DMS79 (cell line): ENCODE measurements at regions not wholly inside any gene's neighbourhood (a gene's known extent, or its start where the extent isn't known, plus 50 kb on each side); places are given as distances from the start of the nearest gene placed in this dataset.

ENCODE experiments used
- DNase-seq: peaks from one replicate; lab custom pipeline; 2025; lab: John Stamatoyannopoulos, UW

DNA sequence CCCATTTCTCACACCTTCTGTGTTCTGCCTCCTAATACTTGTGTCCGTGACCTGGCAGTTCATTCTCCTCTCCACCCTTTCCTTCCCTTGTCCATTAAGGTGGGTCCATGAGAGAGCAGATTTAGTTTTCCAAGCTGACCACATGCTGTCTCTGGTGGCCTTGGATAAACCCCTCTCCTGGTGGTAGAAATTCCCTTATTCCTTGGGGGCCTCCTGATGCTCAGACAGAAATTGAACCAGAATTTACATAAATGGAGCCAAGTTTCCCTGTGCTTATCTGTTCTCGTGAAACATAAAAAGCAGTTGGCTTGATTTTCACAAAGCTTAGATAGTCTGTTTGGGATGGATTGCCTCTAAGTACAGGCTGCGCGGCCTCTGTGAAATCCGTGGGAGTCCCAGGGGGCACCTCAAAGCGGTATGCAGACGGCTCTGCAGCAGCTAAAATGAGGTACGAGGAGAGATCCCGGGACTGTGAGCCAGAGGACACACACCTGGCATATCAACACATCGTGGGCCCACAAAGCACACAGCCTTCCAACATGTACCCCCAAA is 101.0 kb upstream of the NMNAT3 start:
- DNase-seq = no peak

DNA sequence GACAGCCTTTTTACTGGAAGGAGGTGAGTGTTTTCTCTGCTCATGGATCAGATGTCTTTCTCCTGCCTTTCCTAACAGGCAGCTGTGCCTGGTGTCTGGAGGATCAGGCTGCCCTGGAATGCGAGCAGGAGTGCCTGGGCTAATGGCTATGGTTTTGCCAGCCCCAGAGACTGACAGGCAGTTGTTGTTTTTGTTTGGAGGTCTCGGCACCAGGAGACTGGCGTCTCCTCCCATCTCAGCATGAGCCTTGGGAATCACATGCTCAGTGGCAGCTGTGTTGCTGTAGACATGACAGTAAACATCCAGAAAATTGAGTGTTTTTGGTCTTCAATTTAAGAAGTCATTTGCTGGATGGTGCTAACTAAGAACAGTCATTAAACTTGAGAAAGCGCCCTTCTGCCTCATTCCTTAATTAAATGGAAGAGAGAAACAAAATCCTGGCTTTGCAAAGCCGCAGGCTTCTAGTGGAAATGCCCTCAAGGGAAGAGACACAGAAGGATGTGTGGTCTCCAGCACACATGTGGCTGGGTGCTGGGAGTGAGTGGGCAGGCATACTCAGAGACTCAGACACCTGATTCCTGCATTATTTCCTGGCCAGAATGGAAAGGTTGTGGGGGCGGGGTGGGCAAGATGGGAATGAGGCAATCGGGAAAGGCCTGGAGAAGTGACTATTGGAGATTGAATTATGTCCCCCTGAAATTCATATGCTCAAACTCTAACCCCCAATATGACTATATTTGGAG is 97.0 kb upstream of the NMNAT3 start:
- DNase-seq = peak; percentile 22

DNA sequence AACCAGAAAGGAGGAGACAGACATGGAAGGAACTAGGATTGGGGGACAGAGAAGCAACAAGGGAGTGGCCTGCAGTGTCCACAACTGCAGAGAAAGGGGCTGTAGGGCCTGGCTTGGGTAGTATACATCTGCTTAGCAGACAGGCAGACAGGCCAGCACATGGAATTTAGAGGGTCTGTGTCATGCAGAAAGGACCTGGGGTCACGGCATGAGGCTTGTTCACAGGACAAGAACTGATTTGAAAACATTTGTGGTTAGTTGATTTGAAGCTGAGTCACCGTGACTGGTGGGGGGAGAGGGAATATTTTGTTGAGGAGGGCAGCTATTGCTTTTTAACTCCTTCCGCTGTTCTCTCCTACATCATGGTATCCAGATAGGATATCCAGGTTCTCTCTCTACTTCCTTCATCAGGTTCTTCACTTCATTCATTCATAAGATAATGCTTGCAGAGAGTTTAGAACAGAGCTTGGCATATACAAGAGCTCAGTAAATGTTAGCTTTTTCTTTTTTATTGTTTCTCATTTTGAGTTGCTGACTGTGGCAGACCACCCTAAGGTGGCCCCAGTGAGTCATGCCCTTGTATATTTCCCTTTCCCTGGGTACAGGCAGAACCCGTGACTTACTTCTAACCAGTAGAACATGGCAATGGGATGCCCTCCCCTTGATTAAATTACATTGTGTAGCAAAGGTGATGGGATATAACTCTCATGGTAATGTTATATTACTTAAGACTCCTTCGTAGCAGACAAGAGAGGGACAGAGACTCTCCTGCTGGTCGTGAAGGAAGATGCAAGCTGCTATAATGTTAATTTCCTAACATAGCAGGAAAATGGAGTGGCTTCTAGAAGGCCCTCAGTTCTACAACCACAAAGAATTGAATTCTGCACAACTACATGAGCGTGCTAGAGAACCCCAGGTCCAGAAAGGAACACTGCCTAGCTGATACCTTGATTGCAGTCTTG is 95.0 kb upstream of the NMNAT3 start:
- no peak for DNase-seq

DNA sequence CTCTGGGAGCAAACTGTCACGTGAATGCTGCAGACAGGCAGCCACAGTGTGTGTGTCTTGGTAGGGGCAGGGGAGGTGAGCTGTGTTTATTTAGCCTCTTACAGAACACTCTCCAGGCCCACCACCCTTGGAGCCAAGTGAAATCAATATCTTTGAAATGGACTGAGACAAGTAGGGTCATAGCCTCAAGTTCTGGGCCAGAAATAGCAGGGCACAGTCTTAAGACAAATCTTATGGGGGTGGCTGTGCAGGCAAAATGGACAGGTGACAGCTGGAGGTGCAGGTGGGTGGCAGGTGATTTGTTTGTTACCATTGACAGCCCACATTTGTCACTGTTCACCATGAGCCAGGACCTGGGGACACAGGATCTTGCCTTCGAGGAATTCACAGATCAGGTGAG is 93.6 kb upstream of the NMNAT3 start:
- DNase-seq = no peak

DNA sequence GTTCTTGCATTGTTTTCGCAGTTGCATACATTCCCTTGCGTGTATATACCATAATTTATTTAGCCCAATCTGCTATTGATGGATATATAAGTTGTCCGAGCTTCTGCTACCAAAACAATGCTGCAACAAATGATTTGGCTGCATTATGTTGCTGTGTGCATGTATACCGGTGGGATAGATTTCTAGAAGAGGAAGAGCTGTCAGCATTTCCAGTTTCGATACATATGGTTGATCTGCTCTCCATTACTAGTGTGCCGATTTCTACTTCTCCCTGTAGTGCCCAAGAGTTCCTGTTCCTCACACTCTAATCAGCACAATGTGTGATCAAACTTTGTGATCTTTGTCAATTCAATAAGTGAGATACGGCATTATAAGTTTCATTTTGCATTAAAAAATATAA is 92.8 kb upstream of the NMNAT3 start:
- no peak for DNase-seq

DNA sequence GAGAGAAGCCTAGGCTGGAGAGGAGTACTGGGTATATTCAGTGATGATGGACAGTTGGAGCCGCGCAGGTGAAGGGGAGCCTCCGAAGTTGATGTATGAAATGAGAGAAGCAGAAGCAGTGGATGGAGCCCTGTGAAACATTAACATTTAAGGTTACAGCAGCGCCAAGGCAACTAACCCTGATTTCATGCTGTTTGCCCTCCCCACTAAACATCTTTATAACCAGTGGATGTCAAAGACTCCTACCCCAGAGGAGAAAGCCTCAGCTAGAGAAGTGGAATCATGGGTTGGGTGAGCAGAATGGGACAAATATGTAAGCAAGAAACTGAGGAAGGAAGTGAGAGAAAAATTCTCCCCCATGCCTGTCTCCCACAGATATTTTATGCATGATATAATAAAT is 92.0 kb upstream of the NMNAT3 start:
- DNase-seq = no peak

DNA sequence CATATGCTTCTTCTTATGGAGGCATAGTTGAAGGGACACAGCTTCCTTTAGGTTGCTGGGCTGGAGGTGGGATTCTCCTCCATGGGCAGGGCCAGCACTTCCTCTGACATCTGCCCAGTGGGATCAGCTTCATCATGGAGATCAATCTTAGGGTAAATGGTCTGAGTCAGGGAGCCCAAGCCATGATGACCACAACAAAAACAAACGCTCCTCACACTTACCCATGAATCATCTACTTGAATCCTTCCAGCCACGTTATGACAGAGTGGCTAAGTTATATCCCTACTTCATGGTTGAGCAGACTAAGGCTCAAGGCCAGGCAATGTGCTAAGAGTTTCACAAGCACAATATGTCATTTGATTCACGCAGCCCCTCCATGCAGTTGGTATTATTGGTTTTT is 87.2 kb upstream of the NMNAT3 start:
- no peak for DNase-seq

DNA sequence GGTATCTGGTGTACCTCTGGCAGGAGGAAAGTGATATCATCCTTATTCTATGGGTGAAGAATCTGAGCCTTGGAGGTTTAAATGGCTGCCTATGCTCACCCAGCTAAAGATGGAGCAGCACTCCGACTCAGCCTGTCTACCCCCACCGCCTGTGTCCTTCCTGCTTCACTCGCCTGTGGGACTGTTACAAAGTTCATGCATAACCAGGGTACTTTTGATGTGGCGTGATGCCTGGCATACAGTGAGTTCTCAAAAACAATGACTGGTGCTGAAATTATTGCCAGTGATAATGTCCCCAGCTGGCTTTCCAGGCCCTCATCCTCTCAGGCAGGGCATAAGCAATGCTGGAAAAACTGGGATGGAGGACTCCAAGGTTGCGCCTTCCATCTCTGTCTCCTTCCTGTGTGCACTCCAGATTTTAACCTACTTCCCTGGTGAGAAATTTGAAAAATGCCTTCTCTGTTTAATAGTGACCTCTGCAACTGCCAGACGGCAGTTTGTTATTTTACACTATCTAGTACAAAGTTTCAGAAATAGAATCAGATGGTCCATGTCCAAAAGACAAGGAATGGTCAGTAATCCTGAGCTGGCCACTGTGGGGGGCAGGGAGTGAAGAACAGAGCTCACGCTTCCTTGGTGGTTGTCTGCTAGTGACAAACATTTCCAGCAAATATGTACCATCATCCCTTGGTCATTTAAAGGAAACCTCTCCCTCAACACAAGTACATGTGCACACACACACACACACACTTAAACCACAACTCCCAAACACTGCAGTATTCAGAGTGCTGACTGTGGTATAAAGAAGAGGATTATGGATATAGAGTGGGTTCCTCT is 86.5 kb upstream of the NMNAT3 start:
- DNase-seq = peak; percentile 39

DNA sequence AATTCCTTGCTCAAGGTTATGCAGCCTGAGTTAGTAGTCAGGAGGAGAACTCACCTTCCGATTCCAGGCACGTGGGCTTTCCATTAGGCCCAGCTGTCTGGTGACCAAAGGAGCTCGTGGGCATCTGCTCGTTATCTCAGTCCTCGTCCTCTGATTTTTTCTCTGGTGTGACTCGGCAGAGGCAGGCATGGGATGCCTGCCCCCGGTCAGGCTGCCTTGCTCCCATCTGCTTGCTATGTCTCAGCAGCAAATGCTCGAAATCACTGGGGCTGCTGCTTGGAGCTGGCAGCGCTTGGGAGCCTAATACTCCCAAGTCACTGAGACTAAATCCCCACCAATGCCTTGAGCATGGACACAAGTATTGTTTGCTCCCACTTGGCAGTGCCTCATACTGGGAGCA is 84.5 kb upstream of the NMNAT3 start:
- no peak for DNase-seq

DNA sequence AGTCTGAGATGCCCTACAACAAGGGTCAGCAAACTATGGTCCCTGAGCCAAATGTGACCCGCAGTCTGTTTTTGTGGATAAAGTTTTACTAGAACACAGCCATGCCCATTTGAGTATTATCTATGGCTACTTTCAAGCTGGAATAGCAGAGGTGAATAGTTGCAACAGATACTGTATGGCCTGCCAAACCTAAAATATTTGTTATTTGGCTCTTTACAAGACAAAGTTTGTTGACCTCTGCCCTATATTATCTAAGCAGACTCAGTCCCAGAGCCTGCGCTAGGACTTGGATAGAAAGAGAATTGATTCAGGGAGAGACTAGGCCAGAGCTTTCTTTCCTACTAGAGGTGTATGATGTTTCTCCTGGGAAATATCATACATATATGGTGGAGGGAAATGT is 81.7 kb upstream of the NMNAT3 start:
- DNase-seq = no peak

DNA sequence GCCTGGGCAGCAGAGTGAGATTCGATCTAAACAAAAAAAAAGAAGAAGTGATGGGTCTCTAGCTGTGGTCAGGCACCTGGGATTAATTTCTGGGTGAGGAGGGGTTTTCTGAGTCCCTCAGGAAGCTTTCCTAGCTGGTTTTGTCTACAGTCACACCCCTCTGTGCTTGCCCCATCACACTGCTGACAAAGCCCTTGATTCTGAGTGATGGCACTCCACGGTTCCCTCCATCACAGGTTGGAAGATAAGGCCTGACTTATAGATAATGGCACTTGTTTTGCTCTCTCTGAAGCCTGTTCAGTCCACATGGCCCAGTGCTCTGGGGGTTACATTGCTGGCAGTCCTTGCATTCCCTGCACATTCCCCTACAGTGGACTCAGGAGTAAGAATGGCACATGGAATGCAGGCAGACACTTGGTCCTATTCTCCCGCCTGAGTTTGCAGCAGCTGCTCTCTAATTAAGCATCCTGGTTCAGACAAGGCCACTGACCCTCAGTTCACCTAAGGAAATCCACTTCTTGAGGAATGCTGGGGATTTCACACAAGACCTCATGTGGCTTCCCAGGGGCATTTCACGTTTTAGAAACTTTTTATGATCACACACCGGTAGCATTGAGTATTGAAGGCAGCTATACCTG is 81.0 kb upstream of the NMNAT3 start:
- no peak for DNase-seq

DNA sequence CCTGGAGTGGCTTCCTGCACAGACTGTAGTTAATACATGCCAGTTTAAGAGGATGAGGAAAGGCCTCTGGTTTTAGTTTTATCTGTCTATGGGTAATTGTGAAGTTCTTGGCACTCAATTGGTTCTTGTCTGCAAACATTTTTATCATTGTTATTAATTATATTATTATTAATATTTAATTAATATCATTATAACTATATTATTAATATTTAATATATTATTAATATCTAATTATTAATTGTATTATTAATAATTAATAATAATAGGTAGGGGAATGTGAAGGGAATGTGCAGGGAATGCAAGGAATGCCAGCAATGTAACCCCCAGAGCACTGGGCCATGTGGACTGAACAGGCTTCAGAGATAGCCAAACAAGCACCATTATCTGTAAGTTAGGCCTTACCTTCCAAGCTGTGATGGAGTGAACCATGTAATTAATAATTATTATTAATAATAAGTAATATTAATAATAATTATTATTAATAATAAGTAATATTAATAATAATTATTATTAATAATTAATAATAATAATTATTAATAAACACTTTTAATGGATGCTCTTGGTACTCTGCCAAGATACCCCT is 79.8 kb upstream of the NMNAT3 start:
- no peak for DNase-seq

DNA sequence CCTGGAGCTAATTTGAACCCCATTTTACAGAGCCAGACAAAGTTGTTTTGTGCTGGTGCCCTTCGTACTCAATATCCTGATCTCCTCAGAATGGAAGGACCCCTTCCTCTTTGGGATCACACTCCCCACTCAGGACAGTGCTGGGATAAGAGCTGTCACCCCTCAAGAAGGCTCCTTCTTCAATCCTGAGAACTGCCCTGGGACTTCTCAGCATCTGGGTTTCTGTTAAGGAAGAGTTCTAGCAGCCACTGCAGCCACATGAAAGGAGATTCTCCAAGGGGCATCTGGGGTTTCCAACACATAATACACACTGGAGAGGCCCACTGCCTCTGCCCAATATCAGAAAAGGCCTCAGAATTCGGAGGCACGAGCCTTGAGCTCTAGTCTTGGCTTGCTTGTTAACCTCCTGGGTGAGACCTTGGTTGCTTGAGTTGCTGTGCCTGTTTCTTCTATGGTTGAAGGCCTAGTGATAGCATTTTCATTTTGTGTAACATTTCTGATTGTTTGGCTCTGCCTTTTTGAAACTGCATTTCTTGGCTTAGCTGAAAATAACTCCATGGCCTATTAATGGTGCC is 78.8 kb upstream of the NMNAT3 start:
- no peak for DNase-seq

DNA sequence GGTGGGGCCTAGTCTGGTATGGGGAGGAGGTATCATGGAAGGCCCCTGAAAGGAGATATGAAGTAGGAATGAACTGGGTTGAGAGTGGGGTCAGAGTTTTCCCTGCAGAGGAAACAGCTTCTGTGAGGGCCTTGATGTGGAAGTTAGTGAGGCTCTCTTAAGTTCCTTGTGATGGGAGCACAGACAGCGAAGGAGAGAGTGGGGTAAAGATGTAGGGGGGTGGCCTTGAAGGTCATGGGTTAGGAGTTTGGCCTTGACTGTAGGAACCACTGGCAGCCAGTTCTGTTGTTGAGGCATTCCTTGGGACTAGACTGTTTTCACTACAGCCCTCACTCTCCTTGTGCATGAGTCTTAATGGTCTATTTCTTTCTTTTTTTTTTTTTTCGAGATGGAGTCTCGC is 77.8 kb upstream of the NMNAT3 start:
- DNase-seq = no peak

DNA sequence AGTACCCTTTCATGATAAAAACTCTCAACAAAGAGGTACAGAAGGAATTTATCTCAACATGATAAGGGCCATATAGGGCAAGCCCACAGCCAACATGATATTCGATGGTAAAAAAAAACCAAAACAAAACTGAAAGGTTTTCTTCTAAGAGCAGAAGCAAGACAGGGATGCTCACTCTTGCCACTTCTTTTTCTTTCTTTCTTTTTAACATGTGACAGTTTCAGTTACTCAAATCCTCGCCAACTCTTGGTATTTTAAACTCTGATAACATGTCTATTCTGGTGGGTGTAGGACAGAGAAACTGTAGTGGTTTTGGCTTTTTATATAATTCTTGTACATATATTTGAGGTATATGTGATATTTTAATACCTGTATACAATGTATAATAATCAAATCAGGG is 74.0 kb upstream of the NMNAT3 start:
- DNase-seq = no peak

DNA sequence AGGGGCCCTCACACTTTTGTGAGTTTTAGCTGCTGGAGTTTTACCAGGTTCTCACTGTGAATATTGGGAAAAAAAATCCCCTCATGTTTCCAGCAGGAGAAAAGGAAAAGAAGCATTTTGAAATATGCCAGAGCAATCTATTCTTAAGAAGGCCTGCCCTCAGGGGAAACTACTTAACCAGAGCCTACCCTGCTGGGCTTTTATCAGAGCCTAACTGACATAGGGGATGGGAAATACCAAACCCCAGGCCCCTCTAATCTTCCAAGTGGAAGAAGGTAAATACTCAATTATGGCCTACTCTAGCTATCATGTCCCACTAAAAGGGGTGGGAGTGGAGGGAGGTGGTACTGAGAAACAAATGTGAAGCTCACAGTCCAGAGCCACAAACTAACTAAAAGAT is 68.7 kb upstream of the NMNAT3 start:
- no peak for DNase-seq

DNA sequence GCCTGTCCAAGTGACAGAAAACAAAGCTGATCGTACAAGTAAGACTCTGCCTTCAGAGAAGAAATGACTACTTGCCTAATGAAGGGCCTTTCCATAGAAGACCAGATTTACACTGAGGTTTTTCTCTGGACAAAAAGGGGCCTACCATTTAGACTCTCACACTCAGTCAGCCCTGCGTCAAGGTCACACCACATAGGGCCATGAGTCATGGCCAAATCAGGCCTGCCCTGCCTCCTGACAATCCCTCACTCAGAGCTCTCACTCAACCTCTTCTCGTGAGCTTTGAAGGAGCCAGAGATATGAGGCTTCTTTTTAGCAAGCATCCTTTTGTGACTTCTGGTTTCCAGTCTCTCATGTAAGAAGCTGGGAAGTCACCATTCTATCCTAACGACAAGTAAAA is 68.1 kb upstream of the NMNAT3 start:
- DNase-seq = no peak

DNA sequence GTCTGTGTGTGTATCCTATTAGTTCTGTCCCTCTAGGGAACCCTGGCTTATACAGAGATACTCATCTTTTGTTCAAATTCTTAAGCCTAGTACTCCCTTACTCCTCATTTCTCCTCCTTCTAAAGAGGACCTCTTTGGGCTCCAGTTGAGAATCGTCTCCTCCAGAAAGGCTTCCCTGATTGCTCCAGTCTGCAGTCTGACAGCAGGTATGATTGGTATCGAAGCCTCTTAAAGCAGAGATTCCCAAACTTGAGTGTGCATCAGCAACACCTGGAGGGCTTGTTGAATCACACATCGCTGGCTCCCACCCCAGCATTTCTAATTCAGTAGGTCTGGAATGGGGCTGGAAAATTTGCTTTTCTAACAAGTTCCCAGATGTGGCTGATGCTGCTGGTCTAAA is 60.9 kb upstream of the NMNAT3 start:
- no peak for DNase-seq

DNA sequence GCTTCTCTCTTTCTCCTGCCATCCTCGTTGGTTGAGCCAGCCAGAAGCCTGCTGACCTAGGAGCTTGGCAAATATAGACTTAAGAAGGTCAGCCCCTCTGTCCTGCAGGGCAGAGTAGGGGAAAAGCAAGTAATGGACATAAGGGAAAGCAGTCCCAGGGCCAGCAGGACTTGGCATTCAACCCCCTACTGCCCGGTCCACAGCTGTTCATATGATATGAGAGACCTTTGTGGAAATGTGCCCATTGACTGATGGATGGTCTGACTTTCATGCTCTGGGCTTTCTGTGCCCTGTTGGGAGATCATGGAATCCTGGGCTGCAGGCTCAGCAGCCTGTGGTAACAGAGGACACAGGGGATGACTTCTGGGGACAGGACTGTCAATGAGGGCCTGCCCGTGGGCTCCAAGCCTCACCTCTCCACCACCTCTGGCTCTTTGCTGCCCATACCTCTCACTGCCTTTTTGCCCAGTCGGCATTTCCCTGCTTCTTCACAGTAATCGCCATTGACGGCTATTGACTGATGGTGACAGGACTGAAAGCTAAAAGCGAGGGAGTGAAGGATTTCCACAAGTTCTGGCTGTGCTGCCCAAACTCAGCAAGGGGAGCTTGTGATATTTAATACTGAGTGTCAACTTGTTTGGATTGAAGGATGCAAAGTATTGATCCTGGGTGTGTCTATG is 60.0 kb upstream of the NMNAT3 start:
- no peak for DNase-seq

DNA sequence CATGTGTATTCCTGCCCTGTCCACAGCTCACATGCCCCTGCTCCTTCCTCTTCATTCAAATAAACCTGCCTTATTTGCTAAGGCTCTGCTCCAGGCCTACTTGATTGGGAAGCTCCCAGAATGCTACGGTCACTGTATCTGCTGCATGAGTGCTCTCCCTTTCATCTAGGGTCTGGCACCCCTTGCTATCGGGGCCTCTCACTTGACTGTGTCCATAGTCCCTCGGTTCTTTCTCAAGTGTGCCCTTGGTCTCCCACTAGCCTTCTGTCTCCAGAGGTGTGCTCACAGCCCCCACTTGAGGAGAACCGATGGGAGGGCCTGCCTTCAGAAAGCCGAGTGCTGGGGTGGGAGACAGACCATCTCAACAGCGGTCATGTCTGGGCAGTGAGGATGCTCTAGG is 57.4 kb upstream of the NMNAT3 start:
- no peak for DNase-seq
